ENCODE measurements at regions not wholly inside any gene's neighbourhood (a gene's known extent, or its start where the extent isn't known, plus 50 kb on each side); places are given as distances from the start of the nearest gene placed in this dataset.
"Not testable (repeated sequence)": the region's sequence is repeated elsewhere in the genome, so short reads cannot be mapped to it uniquely, and the experiment has no call there.

GRCh38 chr4:178192611-178193010 lies 750.4 kb upstream of the AGA start:
- DNase-seq = no peak

GRCh38 chr4:178196751-178197374 lies 754.6 kb upstream of the AGA start:
- no peak for DNase-seq

GRCh38 chr4:178198691-178199090 lies 756.5 kb upstream of the AGA start:
- DNase-seq = no peak

GRCh38 chr4:178202422-178202821 lies 760.2 kb upstream of the AGA start:
- DNase-seq = no peak

GRCh38 chr4:178205826-178206225 lies 763.6 kb upstream of the AGA start:
- DNase-seq = no peak

GRCh38 chr4:178215309-178215708 lies 773.1 kb upstream of the AGA start:
- no peak for DNase-seq

- no peak for DNase-seq
These were observed 773.5 kb upstream of the AGA start for GRCh38 chr4:178215763-178216162.

GRCh38 chr4:178226421-178226820 lies 784.2 kb upstream of the AGA start:
- not testable (repeated sequence) for DNase-seq

- no peak for DNase-seq
These were observed 791.7 kb upstream of the AGA start for GRCh38 chr4:178233906-178234305.

GRCh38 chr4:178240891-178241290 lies 798.7 kb upstream of the AGA start:
- DNase-seq = no peak

GRCh38 chr4:178241601-178242118 lies 799.4 kb upstream of the AGA start:
- DNase-seq = no peak

GRCh38 chr4:178242655-178243054 lies 800.4 kb upstream of the AGA start:
- DNase-seq = no peak

GRCh38 chr4:178244785-178245184 lies 802.5 kb upstream of the AGA start:
- no peak for DNase-seq

GRCh38 chr4:178255172-178255571 lies 812.9 kb upstream of the AGA start:
- no peak for DNase-seq

- peak in 2 of 3 experiments; percentile 22 to 71 for DNase-seq
These were observed 816.4 kb upstream of the AGA start for GRCh38 chr4:178258603-178259002.

GRCh38 chr4:178259566-178259965 lies 817.3 kb upstream of the AGA start:
- no peak for DNase-seq

GRCh38 chr4:178264001-178264400 lies 821.8 kb upstream of the AGA start:
- no peak for DNase-seq

GRCh38 chr4:178271386-178271785 lies 829.1 kb upstream of the AGA start:
- no peak for DNase-seq

- no peak for DNase-seq
These were observed 830.9 kb upstream of the AGA start for GRCh38 chr4:178273168-178273567.

- DNase-seq = no peak
These were observed 833.6 kb upstream of the AGA start for GRCh38 chr4:178275671-178276360.

- DNase-seq = no peak
These were observed 838.1 kb upstream of the AGA start for GRCh38 chr4:178280362-178280761.

GRCh38 chr4:178288462-178288861 lies 846.2 kb upstream of the AGA start:
- no peak for DNase-seq

- DNase-seq = no peak
These were observed 851.4 kb upstream of the AGA start for GRCh38 chr4:178293601-178294000.

GRCh38 chr4:178296669-178297068 lies 854.4 kb upstream of the AGA start:
- no peak for DNase-seq

GRCh38 chr4:178306565-178306964 lies 864.3 kb upstream of the AGA start:
- no peak for DNase-seq
